Heart left ventricle (tissue), 13 donors: ENCODE measurements at regions not wholly inside any gene's neighbourhood (a gene's known extent, or its start where the extent isn't known, plus 50 kb on each side); places are given as distances from the start of the nearest gene placed in this dataset.

Experiments
- POLR2A ChIP-seq, 2 donors: fragments of 450-650 bp; IDR thresholded peaks; one replicate each; pipeline ENCODE4 v1.6.1; 2017; ENCODE audit warnings: antibody characterized with exemption in 2 of 2, mild to moderate bottlenecking in 2 of 2, moderate library complexity in 2 of 2
- TF ChIP-seq, protein P1 (sequence below), 12 donors: fragments of 200-600 bp; sonication (generic) in 4 of 12; IDR thresholded peaks; one replicate each; pipeline versions ENCODE4 v1.5.0 to v1.8.0; 2018 to 2022; ENCODE audit warnings: antibody characterized with exemption in 12 of 12, mild to moderate bottlenecking in 5 of 12
- donor health status: ischemic (EF 13 %, LVEDD 7.1; RV severe dilation, severe dysfunction).
- donor health status: DM: no; HTN: yes; CAD: no.
- donor health status: DM: no; HTN: no; CAD: no.
- donor health status: ischemic (EF 25% LVEDD 6.9; RV normal size, moderate dysfunction).
- donor health status: ischemic (EF 25% LVEDD 5.7; RV mildly dilated, moderate dysfunction).
- donor health status: ischemic (EF 35%, LVEDD 5.7; RV mildly dilated, moderate dysfunction).
- donor health status: nonischemic (EF 11% LVEDD 7.7; RV severe dilation, severe dysfunction).
- donor health status: DM: yes; HTN: yes; CAD: no.
- donor health status: PGD.
- donor health status: ischemic (EF 29% LVEDD 5.4; RV normal size, mild dysfunction).
- donor health status: nonischemic (EF 23%, LVEDD 6.1; RV moderate dilation, normal function).

DNA sequence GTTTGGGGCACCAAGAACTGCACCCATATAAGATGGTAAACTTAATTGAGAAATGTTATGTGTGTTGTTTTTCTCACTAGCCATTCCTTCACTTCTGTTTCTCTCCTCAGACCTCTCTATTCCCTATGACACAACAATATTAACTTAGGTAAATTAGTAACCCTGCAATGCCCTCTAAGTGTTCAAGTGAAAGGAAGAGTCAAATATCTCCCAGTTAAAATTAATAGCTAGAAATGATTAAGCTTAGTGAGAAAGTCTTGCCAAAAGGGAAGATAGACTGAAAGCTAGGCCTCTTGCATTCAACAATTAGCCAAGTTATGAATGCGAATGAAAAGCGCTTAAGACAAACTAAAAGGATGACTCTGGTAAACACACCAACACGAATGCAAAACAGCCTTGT lies 132.9 kb upstream of the KLF8 start:
- TF ChIP-seq, protein P1, sequence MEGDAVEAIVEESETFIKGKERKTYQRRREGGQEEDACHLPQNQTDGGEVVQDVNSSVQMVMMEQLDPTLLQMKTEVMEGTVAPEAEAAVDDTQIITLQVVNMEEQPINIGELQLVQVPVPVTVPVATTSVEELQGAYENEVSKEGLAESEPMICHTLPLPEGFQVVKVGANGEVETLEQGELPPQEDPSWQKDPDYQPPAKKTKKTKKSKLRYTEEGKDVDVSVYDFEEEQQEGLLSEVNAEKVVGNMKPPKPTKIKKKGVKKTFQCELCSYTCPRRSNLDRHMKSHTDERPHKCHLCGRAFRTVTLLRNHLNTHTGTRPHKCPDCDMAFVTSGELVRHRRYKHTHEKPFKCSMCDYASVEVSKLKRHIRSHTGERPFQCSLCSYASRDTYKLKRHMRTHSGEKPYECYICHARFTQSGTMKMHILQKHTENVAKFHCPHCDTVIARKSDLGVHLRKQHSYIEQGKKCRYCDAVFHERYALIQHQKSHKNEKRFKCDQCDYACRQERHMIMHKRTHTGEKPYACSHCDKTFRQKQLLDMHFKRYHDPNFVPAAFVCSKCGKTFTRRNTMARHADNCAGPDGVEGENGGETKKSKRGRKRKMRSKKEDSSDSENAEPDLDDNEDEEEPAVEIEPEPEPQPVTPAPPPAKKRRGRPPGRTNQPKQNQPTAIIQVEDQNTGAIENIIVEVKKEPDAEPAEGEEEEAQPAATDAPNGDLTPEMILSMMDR (IDR thresholded peaks at IDR 0.05) = no peak
- TF ChIP-seq POLR2A (IDR thresholded peaks at IDR 0.05) = no peak
